Left lung (tissue), 4 donors: ENCODE measurements at regions not wholly inside any gene's neighbourhood (a gene's known extent, or its start where the extent isn't known, plus 50 kb on each side); places are given as distances from the start of the nearest gene placed in this dataset.

ENCODE experiments used
- ATAC-seq: fragments of 200-7000 bp; cut with Tn5 transposase; one replicate; pipeline ENCODE4 v1.9.1; 2020; ENCODE audit warnings: moderate library complexity
- DNase-seq, 4 donors: peaks; one replicate each; pipeline ENCODE4 v3.0.0-alpha.2; 2013 to 2020
- H3K27ac ChIP-seq, 2 donors: fragments of 200-600 bp; sonication (generic) in 1 of 2; one replicate each; pipeline versions ENCODE4 v1.5.0 to v1.8.0; 2020 to 2021
- H3K27me3 ChIP-seq, 2 donors: fragments of 200-600 bp; sonication (generic) in 1 of 2; one replicate each; pipeline versions ENCODE4 v1.5.0 to v1.8.0; 2020 to 2021
- H3K36me3 ChIP-seq, 2 donors: fragments of 200-600 bp; sonication (generic) in 1 of 2; one replicate each; pipeline versions ENCODE4 v1.5.0 to v1.8.0; 2020 to 2021
- H3K4me1 ChIP-seq, 2 donors: fragments of 200-600 bp; one replicate each; pipeline ENCODE4 v1.8.0; 2021
- H3K4me3 ChIP-seq, 2 donors: fragments of 200-600 bp; sonication (generic) in 1 of 2; one replicate each; pipeline versions ENCODE4 v1.5.0 to v1.8.0; 2020 to 2021; ENCODE audit warnings: mild to moderate bottlenecking in 1 of 2
- H3K9me3 ChIP-seq, 2 donors: fragments of 200-600 bp; sonication (generic) in 1 of 2; one replicate each; pipeline versions ENCODE4 v1.5.0 to v1.8.0; 2020 to 2021
- intact Hi-C, 2 donors: fragments of 100-400 bp; cut with DNase I; formaldehyde crosslinking; loops; one replicate each; pipeline versions ENCODE4 v1.11.2 to v1.14.2; 2022
- TF ChIP-seq, protein P1 (sequence below), 2 donors: fragments of 200-600 bp; sonication (generic) in 1 of 2; IDR thresholded peaks; one replicate each; pipeline versions ENCODE4 v1.5.0 to v1.8.0; 2021; ENCODE audit warnings: antibody characterized with exemption in 2 of 2
- donor health status: DM: no; HTN: yes; CAD: no.
- donor health status: DM: no; HTN: no; CAD: no.

DNA sequence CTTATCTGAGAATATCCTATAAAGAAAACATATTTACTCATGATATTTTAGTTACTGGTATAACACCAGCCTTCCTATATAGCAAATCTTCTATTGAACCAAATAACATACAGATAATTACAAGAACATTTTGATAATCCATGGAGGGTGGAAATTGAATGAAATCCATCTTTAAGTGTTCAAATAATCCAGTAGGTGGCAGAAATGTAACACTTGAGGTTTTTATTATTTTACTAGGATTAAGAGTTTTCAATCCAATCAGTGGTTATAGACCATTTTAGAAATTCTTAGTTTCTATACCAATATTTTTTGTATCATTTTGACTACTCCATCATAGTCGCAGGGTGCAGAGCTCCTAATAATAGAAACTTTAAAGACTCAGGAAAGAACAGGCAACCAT, 101.9 kb upstream of the KCNH8 start:
- Histone ChIP-seq H3K4me1 (no peaks in the 10 kb centered on the region), H3K36me3 (peaks cover 0 to 3% of the 10 kb centered on the region in 2 donors), H3K9me3 (no peaks in the 10 kb centered on the region), H3K27ac (no peak overlapping the region), H3K27me3 (no peaks in the 10 kb centered on the region), H3K4me3 (no peak overlapping the region)
- intact Hi-C loops: no loop called here
- ATAC-seq (no peak), DNase-seq (no peak)
- TF ChIP-seq, protein P1, sequence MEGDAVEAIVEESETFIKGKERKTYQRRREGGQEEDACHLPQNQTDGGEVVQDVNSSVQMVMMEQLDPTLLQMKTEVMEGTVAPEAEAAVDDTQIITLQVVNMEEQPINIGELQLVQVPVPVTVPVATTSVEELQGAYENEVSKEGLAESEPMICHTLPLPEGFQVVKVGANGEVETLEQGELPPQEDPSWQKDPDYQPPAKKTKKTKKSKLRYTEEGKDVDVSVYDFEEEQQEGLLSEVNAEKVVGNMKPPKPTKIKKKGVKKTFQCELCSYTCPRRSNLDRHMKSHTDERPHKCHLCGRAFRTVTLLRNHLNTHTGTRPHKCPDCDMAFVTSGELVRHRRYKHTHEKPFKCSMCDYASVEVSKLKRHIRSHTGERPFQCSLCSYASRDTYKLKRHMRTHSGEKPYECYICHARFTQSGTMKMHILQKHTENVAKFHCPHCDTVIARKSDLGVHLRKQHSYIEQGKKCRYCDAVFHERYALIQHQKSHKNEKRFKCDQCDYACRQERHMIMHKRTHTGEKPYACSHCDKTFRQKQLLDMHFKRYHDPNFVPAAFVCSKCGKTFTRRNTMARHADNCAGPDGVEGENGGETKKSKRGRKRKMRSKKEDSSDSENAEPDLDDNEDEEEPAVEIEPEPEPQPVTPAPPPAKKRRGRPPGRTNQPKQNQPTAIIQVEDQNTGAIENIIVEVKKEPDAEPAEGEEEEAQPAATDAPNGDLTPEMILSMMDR (IDR thresholded peaks at IDR 0.05): no peak

DNA sequence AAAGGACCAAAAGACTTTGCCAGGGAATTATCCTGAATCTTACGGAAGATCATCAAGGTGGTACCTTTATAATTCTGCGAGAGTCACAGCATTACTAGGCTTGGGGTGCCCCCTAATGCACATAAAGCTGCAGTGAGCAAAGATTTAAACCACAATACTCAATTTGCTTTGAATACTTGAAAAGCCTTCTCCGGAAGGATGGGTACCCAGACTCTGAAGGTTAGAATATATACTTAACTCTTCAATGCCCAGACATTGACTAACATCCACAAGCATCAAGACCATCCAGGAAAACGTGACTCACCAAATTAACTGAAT, 117.8 kb upstream of the KCNH8 start:
- H3K27ac ChIP-seq: no peak overlapping the region
- intact Hi-C loops: no loop called here

DNA sequence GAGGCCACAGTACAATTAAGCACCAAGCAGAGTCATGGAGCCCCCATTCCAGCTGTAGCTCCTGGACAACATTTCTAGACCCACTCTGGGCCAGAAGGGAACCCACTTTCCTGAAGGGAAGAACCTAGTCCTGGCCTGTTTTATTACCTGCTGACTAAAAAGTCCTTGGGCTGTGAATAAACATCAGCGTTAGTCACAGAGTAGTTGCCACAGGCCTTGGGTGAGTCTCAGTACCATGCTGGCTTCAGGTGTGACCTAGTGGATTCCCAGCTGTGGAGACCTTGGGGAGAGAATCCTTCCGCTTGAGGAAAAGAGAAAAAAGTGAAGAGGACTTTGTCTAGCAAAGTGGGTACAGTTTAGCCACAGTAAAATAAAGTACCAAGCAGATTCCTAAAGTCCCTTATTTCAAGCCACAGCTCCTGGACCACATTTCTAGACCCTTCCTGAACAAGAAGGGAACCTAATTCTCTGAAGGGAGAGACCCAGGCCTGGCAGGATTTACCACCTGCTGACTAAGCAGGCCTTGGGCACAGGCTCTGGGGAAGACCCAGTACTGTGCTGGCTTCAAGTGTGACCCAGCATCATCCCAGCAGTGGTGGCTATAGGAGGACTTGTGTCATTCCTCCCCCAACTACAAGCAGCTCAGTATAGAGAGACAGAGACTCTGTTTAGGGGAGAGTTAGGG, 118.3 kb upstream of the KCNH8 start:
- DNase-seq (no peak), ATAC-seq (no peak)
- H3K4me1 ChIP-seq: no peaks in the 10 kb centered on the region
- peaks cover 0 to 4% of the 10 kb centered on the region in 2 donors for H3K9me3 ChIP-seq
- no peak overlapping the region for H3K27ac ChIP-seq
- no peak overlapping the region for H3K4me3 ChIP-seq
- H3K27me3 ChIP-seq: no peaks in the 10 kb centered on the region
- TF ChIP-seq, protein P1 (IDR thresholded peaks at IDR 0.05): no peak
- intact Hi-C loops: no loop called here
- no peaks in the 10 kb centered on the region for H3K36me3 ChIP-seq

More for the DNA sequence above, 117.8 kb upstream of the KCNH8 start:
- ATAC-seq (no peak), DNase-seq (no peak)
- Histone ChIP-seq H3K4me1 (no peaks in the 10 kb centered on the region), H3K4me3 (no peak overlapping the region), H3K9me3 (peaks cover 0 to 7% of the 10 kb centered on the region in 2 donors), H3K27me3 (no peaks in the 10 kb centered on the region), H3K36me3 (no peaks in the 10 kb centered on the region)
- TF ChIP-seq, protein P1 (IDR thresholded peaks at IDR 0.05): no peak

DNA sequence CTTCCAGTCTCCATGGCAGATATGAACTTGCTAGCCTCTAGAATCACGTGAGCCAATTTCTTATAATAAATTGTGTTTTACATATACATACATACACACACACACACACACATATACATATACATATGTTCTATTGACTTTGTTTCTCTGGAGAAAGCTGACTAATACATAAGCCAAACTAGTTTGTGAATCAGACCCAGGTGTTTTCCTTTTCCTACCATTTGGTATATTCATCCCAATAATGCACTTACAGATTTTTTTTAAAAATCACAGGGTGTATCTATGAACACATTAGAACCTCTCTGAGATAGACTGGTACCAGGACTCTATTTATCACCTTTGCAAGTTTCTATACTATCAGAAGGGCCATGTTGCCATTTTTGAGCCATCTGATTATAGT, 122.9 kb upstream of the KCNH8 start:
- Histone ChIP-seq H3K36me3 (no peaks in the 10 kb centered on the region), H3K4me3 (no peak overlapping the region), H3K4me1 (no peaks in the 10 kb centered on the region), H3K9me3 (no peaks in the 10 kb centered on the region), H3K27me3 (no peaks in the 10 kb centered on the region), H3K27ac (no peak overlapping the region)
- ATAC-seq: no peak
- intact Hi-C loops: no loop called here
- TF ChIP-seq, protein P1 (IDR thresholded peaks at IDR 0.05): no peak
- DNase-seq: no peak

DNA sequence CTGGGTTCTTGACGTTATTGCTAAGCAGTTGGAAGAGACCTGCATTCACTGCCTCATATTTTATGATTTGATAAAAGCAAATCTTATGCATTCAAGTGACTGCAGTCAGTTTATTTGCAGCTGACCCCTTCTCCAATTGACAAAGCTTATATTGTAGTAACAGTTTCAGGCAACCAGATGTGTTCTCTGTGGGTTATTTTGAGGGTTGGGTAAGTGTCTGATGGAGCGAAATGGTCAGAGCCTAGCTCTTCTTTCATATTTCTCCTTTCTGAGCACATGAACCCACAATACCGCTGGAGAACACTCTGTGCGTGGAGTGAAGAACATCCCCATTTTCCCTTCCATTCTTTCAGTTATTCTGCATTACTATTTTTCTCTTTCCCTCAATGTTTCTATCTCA, 125.8 kb upstream of the KCNH8 start:
- Histone ChIP-seq H3K4me3 (no peak overlapping the region), H3K9me3 (no peaks in the 10 kb centered on the region), H3K4me1 (no peaks in the 10 kb centered on the region), H3K36me3 (no peaks in the 10 kb centered on the region), H3K27ac (no peak overlapping the region), H3K27me3 (no peaks in the 10 kb centered on the region)
- TF ChIP-seq, protein P1 (IDR thresholded peaks at IDR 0.05): no peak
- ATAC-seq: no peak
- intact Hi-C loops: no loop called here
- no peak for DNase-seq
